Caco-2 (cell line): ENCODE measurements at regions not wholly inside any gene's neighbourhood (a gene's known extent, or its start where the extent isn't known, plus 50 kb on each side); places are given as distances from the start of the nearest gene placed in this dataset.

Experiments
- BruUV-seq: library from RNA; stranded (reverse); fragments of 400-500 nt; replicated peaks from 2 replicates; lab custom pipeline; 2021; lab: Mats Ljungman, UMichigan
- CTCF ChIA-PET: fragments of 300-600 bp; sonication (Branson Sonifier 250); formaldehyde crosslinking; loops from one replicate; lab custom pipeline; 2022; ENCODE audit warnings: antibody characterized with exemption; lab: Charles Lee
- POLR2A ChIA-PET: fragments of 300-600 bp; sonication (Branson Sonifier 250); formaldehyde crosslinking; loops from one replicate; lab custom pipeline; 2022; ENCODE audit warnings: antibody characterized with exemption; lab: Charles Lee
- DNase-seq, 2 experiments: peaks; one replicate each; pipeline versions ENCODE4 v3.0.0 to v3.0.0-alpha.2; 2020 to 2022
- H3K27me3 ChIP-seq: replicated peaks from 2 replicates; pipeline ENCODE4 v1.6.0; 2011; ENCODE audit warnings: low read length; ENCODE audit not compliant: control insufficient read depth, insufficient read depth
- H3K36me3 ChIP-seq: 2 replicates; pipeline ENCODE4 v1.5.1; 2011; ENCODE audit warnings: low read length; ENCODE audit not compliant: control insufficient read depth, insufficient read depth
- H3K4me1 ChIP-seq: fragments of 250-450 bp; sonication (Bioruptor Pico); 2 replicates; pipeline ENCODE4 v1.5.1; 2020; ENCODE audit warnings: mild to moderate bottlenecking
- H3K4me3 ChIP-seq: 2 replicates; pipeline ENCODE4 v1.5.1; 2011; ENCODE audit warnings: low read depth, mild to moderate bottlenecking, control low read depth, low read length
- H3K9me3 ChIP-seq: fragments of 250-450 bp; sonication (Bioruptor Pico); 2 replicates; pipeline ENCODE4 v1.5.1; 2020; ENCODE audit warnings: mild to moderate bottlenecking, moderate library complexity
- H3K27ac Mint-ChIP-seq: one replicate; pipeline ENCODE4 v1.8.0; 2022; ENCODE audit warnings: mixed read lengths; ENCODE audit not compliant: unreplicated experiment
- H3K27me3 Mint-ChIP-seq: one replicate; pipeline ENCODE4 v1.8.0; 2022; ENCODE audit warnings: mixed read lengths; ENCODE audit not compliant: insufficient read depth, unreplicated experiment
- H3K36me3 Mint-ChIP-seq: one replicate; pipeline ENCODE4 v1.8.0; 2022; ENCODE audit warnings: mild to moderate bottlenecking, mixed read lengths; ENCODE audit not compliant: insufficient read depth, unreplicated experiment
- H3K4me1 Mint-ChIP-seq: one replicate; pipeline ENCODE4 v1.8.0; 2022; ENCODE audit warnings: low read depth, mixed read lengths; ENCODE audit not compliant: unreplicated experiment
- H3K4me3 Mint-ChIP-seq: one replicate; pipeline ENCODE4 v1.8.0; 2022; ENCODE audit warnings: mild to moderate bottlenecking, moderate library complexity, mixed read lengths; ENCODE audit not compliant: unreplicated experiment
- H3K9me3 Mint-ChIP-seq: one replicate; pipeline ENCODE4 v1.8.0; 2022; ENCODE audit warnings: mixed read lengths; ENCODE audit not compliant: unreplicated experiment
- intact Hi-C: fragments of 100-400 bp; cut with micrococcal nuclease; formaldehyde crosslinking; loops from one replicate; pipeline ENCODE4 v1.10.0; 2022; ENCODE audit not compliant: unreplicated experiment
- TF ChIP-seq, protein P1 (sequence below), 2 experiments: fragments of 200-600 bp in 1 of 2; IDR thresholded peaks; 1 replicate in 1 of 2; 2 replicates in 1 of 2; pipeline versions ENCODE4 v1.5.1 to v1.8.0; 2011 to 2022; ENCODE audit warnings: antibody characterized with exemption in 1 of 2, control low read depth in 1 of 2, inconsistent platforms in 1 of 2, low read depth in 1 of 2, low read length in 1 of 2, mild to moderate bottlenecking in 1 of 2, moderate library complexity in 1 of 2; ENCODE audit not compliant: insufficient read depth in 1 of 2, severe bottlenecking in 1 of 2, unreplicated experiment in 1 of 2

DNA sequence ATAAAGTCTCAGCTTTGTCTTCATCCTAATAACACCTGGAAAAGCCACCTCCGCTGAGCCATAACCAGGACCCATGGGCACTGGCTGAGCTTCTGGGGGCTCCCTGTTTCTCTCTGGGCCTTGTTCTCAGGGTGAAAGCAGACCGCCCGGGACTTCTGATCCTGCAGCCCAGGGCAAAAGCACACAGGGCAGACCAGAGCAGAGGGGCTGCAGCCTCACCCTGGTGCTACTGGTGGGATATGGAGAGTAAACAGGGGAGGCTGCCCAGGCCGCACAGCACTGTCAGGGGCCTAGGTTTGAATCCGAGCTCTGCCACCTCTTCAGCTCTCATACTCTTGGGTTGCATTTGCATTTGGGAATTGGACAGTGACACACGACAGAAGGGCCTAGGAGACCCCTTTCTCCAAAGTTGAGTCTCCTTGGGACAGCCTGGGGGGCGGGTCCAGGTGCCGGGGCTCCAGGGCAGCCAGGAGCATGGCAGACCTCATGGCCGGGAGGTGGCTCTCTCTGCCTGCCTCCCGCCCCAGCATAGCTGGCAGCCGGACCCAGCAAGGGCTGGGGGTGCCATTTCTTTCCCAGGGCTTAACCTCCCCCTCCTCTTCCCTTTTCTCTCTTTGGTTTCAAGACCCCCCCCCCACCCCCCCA is 164.9 kb downstream of the INHBB start:
- peak in 1 of 2 experiments; percentile 17 for DNase-seq
- H3K27me3 Mint-ChIP-seq, result no peaks in the 10 kb centered on the region
- no peaks in the 10 kb centered on the region for H3K4me1 Mint-ChIP-seq
- Histone ChIP-seq H3K27me3 (no peaks in the 10 kb centered on the region), H3K36me3 (no peaks in the 10 kb centered on the region), H3K4me3 (no peak overlapping the region), H3K9me3 (no peaks in the 10 kb centered on the region), H3K4me1 (no peaks in the 10 kb centered on the region)
- ChIA-PET POLR2A (no interaction called here), CTCF (interaction anchor here (0.8 to 1.2 kb wide), 2 partner anchors 43 to 198 kb away, joined by 4 to 6 read pairs; no protein-coding TSS in a partner anchor)
- H3K9me3 Mint-ChIP-seq, result no peaks in the 10 kb centered on the region
- no peak overlapping the region for H3K27ac Mint-ChIP-seq
- BruUV-seq, result no TSS peak
- TF ChIP-seq, protein P1, sequence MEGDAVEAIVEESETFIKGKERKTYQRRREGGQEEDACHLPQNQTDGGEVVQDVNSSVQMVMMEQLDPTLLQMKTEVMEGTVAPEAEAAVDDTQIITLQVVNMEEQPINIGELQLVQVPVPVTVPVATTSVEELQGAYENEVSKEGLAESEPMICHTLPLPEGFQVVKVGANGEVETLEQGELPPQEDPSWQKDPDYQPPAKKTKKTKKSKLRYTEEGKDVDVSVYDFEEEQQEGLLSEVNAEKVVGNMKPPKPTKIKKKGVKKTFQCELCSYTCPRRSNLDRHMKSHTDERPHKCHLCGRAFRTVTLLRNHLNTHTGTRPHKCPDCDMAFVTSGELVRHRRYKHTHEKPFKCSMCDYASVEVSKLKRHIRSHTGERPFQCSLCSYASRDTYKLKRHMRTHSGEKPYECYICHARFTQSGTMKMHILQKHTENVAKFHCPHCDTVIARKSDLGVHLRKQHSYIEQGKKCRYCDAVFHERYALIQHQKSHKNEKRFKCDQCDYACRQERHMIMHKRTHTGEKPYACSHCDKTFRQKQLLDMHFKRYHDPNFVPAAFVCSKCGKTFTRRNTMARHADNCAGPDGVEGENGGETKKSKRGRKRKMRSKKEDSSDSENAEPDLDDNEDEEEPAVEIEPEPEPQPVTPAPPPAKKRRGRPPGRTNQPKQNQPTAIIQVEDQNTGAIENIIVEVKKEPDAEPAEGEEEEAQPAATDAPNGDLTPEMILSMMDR (IDR thresholded peaks at IDR 0.05; ENCODE audit: insufficient read depth in 1 of 2, low read depth in 1 of 2, low read length in 1 of 2, severe bottlenecking in 1 of 2, unreplicated experiment in 1 of 2), result no peak
- intact Hi-C loops, result no loop called here
- no peak overlapping the region for H3K4me3 Mint-ChIP-seq
- H3K36me3 Mint-ChIP-seq, result no peaks in the 10 kb centered on the region

DNA sequence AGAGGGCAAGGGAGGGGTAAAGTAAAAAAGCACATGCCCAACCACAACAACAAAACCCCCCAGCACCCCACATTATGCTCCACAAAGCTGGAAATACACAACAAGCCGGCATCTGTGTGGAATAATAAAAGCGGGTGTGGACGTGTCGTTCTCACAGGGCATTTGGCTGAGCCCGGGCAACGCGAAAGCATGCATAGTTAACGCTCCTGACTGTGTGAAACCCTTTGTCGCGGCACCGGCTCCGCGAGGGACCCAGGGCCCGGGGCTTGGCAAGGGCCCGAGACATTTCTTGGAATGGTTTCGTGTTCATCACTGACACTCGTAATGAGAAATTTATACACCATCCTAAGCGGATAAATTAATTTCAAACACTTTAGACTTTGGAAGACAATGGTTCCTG is 165.6 kb downstream of the INHBB start:
- no peaks in the 10 kb centered on the region for H3K27me3 Mint-ChIP-seq
- intact Hi-C loops, result no loop called here

DNA sequence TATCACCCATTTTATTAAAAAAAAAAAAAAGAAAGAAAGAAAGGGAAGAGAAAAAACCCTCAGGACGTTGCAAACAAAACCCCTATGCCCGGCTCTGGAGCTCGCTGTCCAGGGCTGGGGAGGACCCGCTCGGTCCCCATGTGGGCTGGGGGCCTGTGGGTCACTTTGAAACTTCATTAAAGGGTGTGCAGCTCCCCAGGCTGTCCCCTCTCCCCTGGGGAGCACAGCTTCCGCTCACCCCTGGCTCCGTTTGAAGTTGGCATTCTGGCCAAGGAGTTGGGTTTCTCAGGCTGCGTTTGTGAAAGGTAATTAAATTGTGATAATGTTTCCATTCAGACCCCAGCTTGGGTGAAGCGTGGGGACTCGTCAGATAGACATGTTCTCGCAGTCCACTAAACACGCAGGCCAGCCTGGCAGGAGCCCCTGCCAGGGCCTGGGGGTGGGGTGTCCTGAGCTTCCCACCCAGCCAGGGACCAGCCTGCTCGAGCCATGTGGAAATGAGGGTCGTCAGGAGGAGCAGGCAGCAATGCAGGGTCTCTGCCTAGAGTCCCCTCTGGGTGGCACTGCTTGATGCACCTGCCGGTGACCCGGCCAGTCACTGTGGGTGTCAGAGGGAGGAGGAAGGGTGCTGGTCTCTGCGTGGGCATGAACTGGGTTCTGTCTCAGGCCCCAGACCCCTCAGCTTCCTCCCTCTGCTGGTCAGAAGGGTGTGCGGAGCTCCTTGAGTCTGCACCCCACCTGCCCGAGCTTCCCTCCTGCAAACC is 166.2 kb downstream of the INHBB start:
- no peaks in the 10 kb centered on the region for H3K9me3 ChIP-seq
- Mint-ChIP-seq H3K4me3 (no peak overlapping the region), H3K4me1 (peaks cover 9% of the 10 kb centered on the region), H3K9me3 (no peaks in the 10 kb centered on the region), H3K27ac (no peak overlapping the region), H3K27me3 (no peaks in the 10 kb centered on the region), H3K36me3 (no peaks in the 10 kb centered on the region)
- intact Hi-C loops, result no loop called here
- peaks cover 6% of the 10 kb centered on the region for H3K4me1 ChIP-seq
- no peaks in the 10 kb centered on the region for H3K36me3 ChIP-seq
- DNase-seq, result peak; percentile 26 to 34
- ChIA-PET CTCF (interaction anchor here (0.6 to 1.2 kb wide), 4 partner anchors 42 to 199 kb away, joined by 3 to 6 read pairs (median 4); no protein-coding TSS in a partner anchor), POLR2A (interaction anchor here (0.9 kb wide), 1 partner anchor 47 kb away, joined by 3 read pairs; no protein-coding TSS in a partner anchor)
- no peak overlapping the region for H3K4me3 ChIP-seq
- no peaks in the 10 kb centered on the region for H3K27me3 ChIP-seq
- TF ChIP-seq, protein P1 (IDR thresholded peaks at IDR 0.05; ENCODE audit: insufficient read depth in 1 of 2, low read depth in 1 of 2, low read length in 1 of 2, severe bottlenecking in 1 of 2, unreplicated experiment in 1 of 2), result no peak
- no TSS peak for BruUV-seq

More for the DNA sequence above, 165.6 kb downstream of the INHBB start:
- H3K4me1 ChIP-seq, result peaks cover under 1% of the 10 kb centered on the region; the same call in 1 of the 2 replicates
- no peaks in the 10 kb centered on the region for H3K36me3 Mint-ChIP-seq
- no peaks in the 10 kb centered on the region for H3K27me3 ChIP-seq
- peak in 1 of 2 experiments; percentile 10 for DNase-seq
- ChIA-PET POLR2A (no interaction called here), CTCF (interaction anchor here (0.8 to 1.2 kb wide), 2 partner anchors 43 to 198 kb away, joined by 4 to 6 read pairs; no protein-coding TSS in a partner anchor)
- H3K27ac Mint-ChIP-seq, result no peak overlapping the region
- H3K4me3 ChIP-seq, result no peak overlapping the region
- H3K36me3 ChIP-seq, result no peaks in the 10 kb centered on the region
- H3K9me3 Mint-ChIP-seq, result no peaks in the 10 kb centered on the region
- TF ChIP-seq, protein P1 (IDR thresholded peaks at IDR 0.05; ENCODE audit: insufficient read depth in 1 of 2, low read depth in 1 of 2, low read length in 1 of 2, severe bottlenecking in 1 of 2, unreplicated experiment in 1 of 2), result no peak
- H3K4me1 Mint-ChIP-seq, result peaks cover 3% of the 10 kb centered on the region
- no peaks in the 10 kb centered on the region for H3K9me3 ChIP-seq
- no TSS peak for BruUV-seq
- no peak overlapping the region for H3K4me3 Mint-ChIP-seq
